ENCODE measurements at regions not wholly inside any gene's neighbourhood (a gene's known extent, or its start where the extent isn't known, plus 50 kb on each side); places are given as distances from the start of the nearest gene placed in this dataset.

DNA sequence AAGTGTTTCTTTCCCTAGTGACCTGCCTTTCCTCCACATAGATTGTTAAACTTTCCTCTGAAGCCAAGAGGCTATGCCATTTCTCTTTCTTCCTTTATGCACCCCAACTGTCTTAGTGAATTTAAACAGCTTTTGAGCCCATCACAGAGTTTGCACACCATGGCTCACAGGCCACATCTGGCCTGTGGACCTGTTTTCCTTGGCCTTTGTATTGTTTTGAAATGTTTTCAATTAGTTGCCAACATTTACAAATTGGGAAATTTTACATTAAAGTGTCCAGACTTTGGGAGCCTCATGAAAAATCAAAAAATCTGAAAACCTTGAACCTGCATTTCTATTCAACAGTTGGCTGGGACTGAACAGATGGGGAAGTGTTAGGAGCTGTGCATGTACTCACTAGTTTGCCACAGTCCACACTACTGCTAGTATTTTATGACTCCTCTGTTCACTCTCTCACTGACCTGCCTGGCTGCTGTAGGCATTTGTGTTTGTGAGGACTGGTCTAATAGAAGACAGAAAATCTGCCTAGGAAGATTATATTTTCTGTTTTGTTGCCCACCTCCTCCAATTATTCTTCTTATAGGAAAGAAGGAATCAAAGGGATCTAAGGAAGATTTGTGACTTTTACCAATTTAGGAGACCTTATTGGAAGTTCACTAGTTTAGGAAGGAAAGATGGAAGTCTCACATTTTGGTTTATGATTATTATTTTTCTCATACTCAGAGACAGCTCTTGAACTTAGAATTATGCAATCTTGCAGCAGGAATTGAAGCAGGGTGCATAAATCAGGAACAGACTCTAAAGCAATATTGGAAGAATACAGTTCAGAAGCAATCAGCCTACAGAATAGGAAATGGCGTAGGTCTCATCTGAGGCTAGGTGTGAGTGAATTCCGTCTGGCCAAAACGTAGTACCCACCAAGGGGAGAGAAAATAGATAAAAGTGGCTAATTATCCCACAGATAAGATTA, 134.7 kb downstream of the HLX start:
- TF ChIP-seq, protein P1, sequence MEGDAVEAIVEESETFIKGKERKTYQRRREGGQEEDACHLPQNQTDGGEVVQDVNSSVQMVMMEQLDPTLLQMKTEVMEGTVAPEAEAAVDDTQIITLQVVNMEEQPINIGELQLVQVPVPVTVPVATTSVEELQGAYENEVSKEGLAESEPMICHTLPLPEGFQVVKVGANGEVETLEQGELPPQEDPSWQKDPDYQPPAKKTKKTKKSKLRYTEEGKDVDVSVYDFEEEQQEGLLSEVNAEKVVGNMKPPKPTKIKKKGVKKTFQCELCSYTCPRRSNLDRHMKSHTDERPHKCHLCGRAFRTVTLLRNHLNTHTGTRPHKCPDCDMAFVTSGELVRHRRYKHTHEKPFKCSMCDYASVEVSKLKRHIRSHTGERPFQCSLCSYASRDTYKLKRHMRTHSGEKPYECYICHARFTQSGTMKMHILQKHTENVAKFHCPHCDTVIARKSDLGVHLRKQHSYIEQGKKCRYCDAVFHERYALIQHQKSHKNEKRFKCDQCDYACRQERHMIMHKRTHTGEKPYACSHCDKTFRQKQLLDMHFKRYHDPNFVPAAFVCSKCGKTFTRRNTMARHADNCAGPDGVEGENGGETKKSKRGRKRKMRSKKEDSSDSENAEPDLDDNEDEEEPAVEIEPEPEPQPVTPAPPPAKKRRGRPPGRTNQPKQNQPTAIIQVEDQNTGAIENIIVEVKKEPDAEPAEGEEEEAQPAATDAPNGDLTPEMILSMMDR (IDR thresholded peaks at IDR 0.05) = no peak
- no peak for TF ChIP-seq EZH2 (IDR thresholded peaks at IDR 0.05; ENCODE audit: borderline replicate concordance, insufficient read depth, low read depth, low read length, poor library complexity, severe bottlenecking)

Data from B cell (primary cell).